Stimulated activated CD4-positive, alpha-beta T cell treated with anti-CD3 and anti-CD28 coated beads, Interleukin-12 subunit alpha, Interleukin-12 subunit beta, amount 100 ng/mL, for 4 hours (primary cell): ENCODE measurements at regions not wholly inside any gene's neighbourhood (a gene's known extent, or its start where the extent isn't known, plus 50 kb on each side); places are given as distances from the start of the nearest gene placed in this dataset.

Experiments
- DNase-seq: peaks from one replicate; pipeline ENCODE4 v3.0.0-alpha.2; 2020

GRCh38 chr18:45384962-45385315 lies 230.3 kb upstream of the SLC14A2 start:
- DNase-seq, result no peak

- DNase-seq, result no peak
Observed at GRCh38 chr18:45386041-45386655, 229.1 kb upstream of the SLC14A2 start.

GRCh38 chr18:45387229-45387628 lies 228.0 kb upstream of the SLC14A2 start:
- no peak for DNase-seq

GRCh38 chr18:45398448-45398847 lies 216.8 kb upstream of the SLC14A2 start:
- DNase-seq, result no peak

- DNase-seq, result no peak
Observed at GRCh38 chr18:45399146-45399545, 216.1 kb upstream of the SLC14A2 start.

GRCh38 chr18:45399643-45400042 lies 215.6 kb upstream of the SLC14A2 start:
- DNase-seq, result no peak

GRCh38 chr18:45402485-45403056 lies 212.7 kb upstream of the SLC14A2 start:
- no peak for DNase-seq

- no peak for DNase-seq
Observed at GRCh38 chr18:45403341-45404049, 211.8 kb upstream of the SLC14A2 start.

GRCh38 chr18:45408218-45408617 lies 207.1 kb upstream of the SLC14A2 start:
- DNase-seq, result no peak

- no peak for DNase-seq
Observed at GRCh38 chr18:45409971-45410370, 205.3 kb upstream of the SLC14A2 start.

- no peak for DNase-seq
Observed at GRCh38 chr18:45412577-45412976, 202.7 kb upstream of the SLC14A2 start.

- DNase-seq, result no peak
Observed at GRCh38 chr18:45413180-45413836, 202.0 kb upstream of the SLC14A2 start.

- DNase-seq, result no peak
Observed at GRCh38 chr18:45415614-45416013, 199.7 kb upstream of the SLC14A2 start.

- no peak for DNase-seq
Observed at GRCh38 chr18:45416168-45416567, 199.1 kb upstream of the SLC14A2 start.

- no peak for DNase-seq
Observed at GRCh38 chr18:45417392-45417791, 197.9 kb upstream of the SLC14A2 start.

- DNase-seq, result no peak
Observed at GRCh38 chr18:45423659-45424058, 191.6 kb upstream of the SLC14A2 start.

- DNase-seq, result no peak
Observed at GRCh38 chr18:45430041-45430440, 185.2 kb upstream of the SLC14A2 start.

- DNase-seq, result no peak
Observed at GRCh38 chr18:45435810-45436209, 179.5 kb upstream of the SLC14A2 start.

- DNase-seq, result no peak
Observed at GRCh38 chr18:45437366-45437765, 177.9 kb upstream of the SLC14A2 start.

GRCh38 chr18:45439851-45440645 lies 175.2 kb upstream of the SLC14A2 start:
- DNase-seq, result no peak

GRCh38 chr18:45441110-45441847 lies 174.0 kb upstream of the SLC14A2 start:
- DNase-seq, result no peak

- DNase-seq, result no peak
Observed at GRCh38 chr18:45444040-45444439, 171.2 kb upstream of the SLC14A2 start.
